Adipocyte (in vitro differentiated cells): ENCODE measurements at regions not wholly inside any gene's neighbourhood (a gene's known extent, or its start where the extent isn't known, plus 50 kb on each side); places are given as distances from the start of the nearest gene placed in this dataset.
A peak's percentile ranks its signal among the peaks of the same experiment; 100 is the strongest.

Experiments used
- DNase-seq: peaks from one replicate; pipeline ENCODE4 v3.0.0-alpha.2; 2015; ENCODE audit warnings: low read depth
- H3K27me3 ChIP-seq: replicated peaks from 2 replicates; pipeline ENCODE4 v1.7.0; 2013; ENCODE audit warnings: mild to moderate bottlenecking, low read length, moderate library complexity; ENCODE audit not compliant: control insufficient read depth, insufficient read depth
- H3K36me3 ChIP-seq: 2 replicates; pipeline ENCODE4 v1.7.0; 2013; ENCODE audit warnings: low read length, mild to moderate bottlenecking, moderate library complexity; ENCODE audit not compliant: control insufficient read depth, insufficient read depth, severe bottlenecking
- H3K4me1 ChIP-seq: 2 replicates; pipeline ENCODE4 v1.7.0; 2013; ENCODE audit warnings: mild to moderate bottlenecking, low read length, moderate library complexity; ENCODE audit not compliant: control insufficient read depth, insufficient read depth
- H3K4me3 ChIP-seq: 2 replicates; pipeline ENCODE4 v1.7.0; 2013; ENCODE audit warnings: mild to moderate bottlenecking, low read length, moderate library complexity
- H3K9ac ChIP-seq: 2 replicates; pipeline ENCODE4 v1.7.0; 2013; ENCODE audit warnings: mild to moderate bottlenecking, low read length, moderate library complexity
- H3K9me3 ChIP-seq: 2 replicates; pipeline ENCODE4 v1.7.0; 2013; ENCODE audit warnings: mild to moderate bottlenecking, low read length, moderate library complexity; ENCODE audit not compliant: control insufficient read depth

GRCh38 chr6:48844696-48845095, 618.4 kb downstream of the MMUT start:
- H3K36me3 ChIP-seq, result no peaks in the 10 kb centered on the region
- H3K4me1 ChIP-seq, result no peaks in the 10 kb centered on the region
- DNase-seq, result no peak
- H3K27me3 ChIP-seq, result no peaks in the 10 kb centered on the region
- peaks cover 20% of the 10 kb centered on the region for H3K9me3 ChIP-seq
- no peak overlapping the region for H3K9ac ChIP-seq
- H3K4me3 ChIP-seq, result no peak overlapping the region

GRCh38 chr6:48840896-48841295, 622.2 kb downstream of the MMUT start:
- no peaks in the 10 kb centered on the region for H3K36me3 ChIP-seq
- H3K9ac ChIP-seq, result no peak overlapping the region
- H3K4me1 ChIP-seq, result peaks cover 4% of the 10 kb centered on the region
- no peak for DNase-seq
- no peak overlapping the region for H3K4me3 ChIP-seq
- no peaks in the 10 kb centered on the region for H3K27me3 ChIP-seq
- peaks cover 22% of the 10 kb centered on the region for H3K9me3 ChIP-seq

DNA sequence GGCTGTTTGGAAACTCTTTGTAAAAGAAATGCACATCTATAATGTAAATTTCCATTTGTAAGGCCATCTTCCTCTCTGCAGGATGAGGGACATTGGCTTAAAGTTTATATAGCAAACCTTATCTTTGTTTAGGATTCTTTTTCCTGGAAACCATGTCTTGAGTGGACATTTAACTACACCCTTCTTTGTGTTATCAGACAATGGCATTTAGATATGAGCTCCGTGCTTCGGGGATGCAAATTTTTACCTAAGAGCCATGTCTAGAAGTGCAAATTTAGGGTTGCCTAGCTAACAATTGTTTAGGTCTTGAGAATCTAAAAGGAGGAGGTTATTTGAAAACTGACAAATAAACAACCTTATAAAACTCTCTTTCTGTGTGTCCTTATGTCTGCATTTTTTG, 623.8 kb downstream of the MMUT start:
- peaks cover 22% of the 10 kb centered on the region for H3K9me3 ChIP-seq
- DNase-seq, result no peak
- H3K4me3 ChIP-seq, result no peak overlapping the region
- no peak overlapping the region for H3K9ac ChIP-seq
- H3K36me3 ChIP-seq, result no peaks in the 10 kb centered on the region
- peaks cover 13% of the 10 kb centered on the region for H3K4me1 ChIP-seq
- H3K27me3 ChIP-seq, result no peaks in the 10 kb centered on the region

- H3K4me1 ChIP-seq, result peaks cover 13% of the 10 kb centered on the region
- H3K4me3 ChIP-seq, result no peak overlapping the region
- DNase-seq, result no peak
- no peaks in the 10 kb centered on the region for H3K27me3 ChIP-seq
- peaks cover 22% of the 10 kb centered on the region for H3K9me3 ChIP-seq
- H3K36me3 ChIP-seq, result no peaks in the 10 kb centered on the region
- H3K9ac ChIP-seq, result no peak overlapping the region
Observed at GRCh38 chr6:48837744-48838143, 625.3 kb downstream of the MMUT start.

- Histone ChIP-seq H3K9me3 (peaks cover 8% of the 10 kb centered on the region), H3K4me1 (peaks cover 13% of the 10 kb centered on the region), H3K9ac (peak overlapping the region; percentile 6), H3K36me3 (no peaks in the 10 kb centered on the region), H3K4me3 (no peak overlapping the region), H3K27me3 (no peaks in the 10 kb centered on the region)
- peak; percentile 5 for DNase-seq
Observed at GRCh38 chr6:48835421-48835958, 627.6 kb downstream of the MMUT start.

GRCh38 chr6:48834706-48835105, 628.3 kb downstream of the MMUT start:
- Histone ChIP-seq H3K9ac (no peak overlapping the region), H3K4me1 (peaks cover 13% of the 10 kb centered on the region), H3K36me3 (no peaks in the 10 kb centered on the region), H3K27me3 (no peaks in the 10 kb centered on the region), H3K9me3 (peaks cover 3% of the 10 kb centered on the region), H3K4me3 (no peak overlapping the region)
- peak; percentile 30 for DNase-seq

DNA sequence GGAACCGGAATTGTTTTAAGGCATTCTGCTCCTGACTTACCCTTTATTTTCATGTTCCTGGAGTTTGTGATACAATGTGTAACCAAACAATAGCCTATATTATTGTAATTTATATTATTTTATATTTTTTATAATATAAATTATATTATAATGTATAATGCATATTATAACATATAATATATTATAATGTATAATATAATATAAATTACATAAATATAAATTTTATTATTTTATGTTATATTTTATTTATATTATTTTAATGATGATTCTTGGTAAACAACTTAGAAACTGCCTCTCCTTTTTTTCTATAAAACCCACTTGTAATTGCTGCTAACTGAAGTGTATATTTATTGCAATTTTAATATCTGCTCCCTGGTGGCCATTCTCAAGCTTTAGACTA, 629.1 kb downstream of the MMUT start:
- Histone ChIP-seq H3K9me3 (no peaks in the 10 kb centered on the region), H3K9ac (no peak overlapping the region), H3K36me3 (no peaks in the 10 kb centered on the region), H3K27me3 (no peaks in the 10 kb centered on the region), H3K4me1 (peaks cover 13% of the 10 kb centered on the region), H3K4me3 (no peak overlapping the region)
- DNase-seq, result no peak

- peaks cover 30% of the 10 kb centered on the region for H3K4me1 ChIP-seq
- no peaks in the 10 kb centered on the region for H3K36me3 ChIP-seq
- no peaks in the 10 kb centered on the region for H3K27me3 ChIP-seq
- H3K4me3 ChIP-seq, result peak overlapping the region; percentile 54
- peak; percentile 90 for DNase-seq
- H3K9ac ChIP-seq, result peak overlapping the region; percentile 79
- no peaks in the 10 kb centered on the region for H3K9me3 ChIP-seq
Observed at GRCh38 chr6:48826901-48827701, 636.0 kb downstream of the MMUT start.

GRCh38 chr6:48826152-48826515, 636.9 kb downstream of the MMUT start:
- H3K9me3 ChIP-seq, result no peaks in the 10 kb centered on the region
- peaks cover 30% of the 10 kb centered on the region for H3K4me1 ChIP-seq
- H3K4me3 ChIP-seq, result peak overlapping the region; percentile 55
- H3K9ac ChIP-seq, result peak overlapping the region; percentile 76
- no peaks in the 10 kb centered on the region for H3K27me3 ChIP-seq
- no peaks in the 10 kb centered on the region for H3K36me3 ChIP-seq
- DNase-seq, result peak; percentile 54

DNA sequence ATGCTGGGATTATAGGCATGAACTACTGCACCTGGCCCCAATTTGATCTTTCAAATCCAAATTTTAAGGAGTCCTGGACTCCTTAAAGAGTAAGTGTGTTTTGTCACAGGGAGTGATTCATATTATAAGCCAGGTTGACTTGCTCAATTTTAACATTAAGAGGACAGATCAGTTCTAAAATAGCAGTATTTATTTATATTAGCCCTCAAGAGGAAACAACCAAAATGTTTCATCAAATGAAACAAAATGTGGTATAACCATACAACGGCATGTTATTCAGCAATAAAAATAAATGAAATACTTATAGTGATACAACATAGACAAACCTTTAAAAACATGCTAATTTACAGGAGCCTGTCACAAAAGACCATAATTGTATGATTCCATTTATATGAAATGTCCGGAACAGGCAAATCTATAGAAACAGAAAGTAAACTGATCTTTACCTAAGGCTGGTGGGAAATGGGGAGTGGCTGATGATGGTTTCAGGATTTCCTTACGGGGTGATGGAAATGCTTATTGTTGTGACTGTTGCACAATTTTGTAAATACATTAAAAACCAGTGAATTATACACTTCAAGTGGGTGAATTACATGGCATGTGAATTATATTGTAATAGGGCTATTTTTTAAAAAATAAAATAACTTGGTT, 637.4 kb downstream of the MMUT start:
- peak; percentile 63 for DNase-seq
- Histone ChIP-seq H3K9me3 (no peaks in the 10 kb centered on the region), H3K4me3 (peak overlapping the region; percentile 55), H3K9ac (peak overlapping the region; percentile 76), H3K36me3 (no peaks in the 10 kb centered on the region), H3K27me3 (no peaks in the 10 kb centered on the region), H3K4me1 (peaks cover 30% of the 10 kb centered on the region)

GRCh38 chr6:48818052-48818412, 645.0 kb downstream of the MMUT start:
- Histone ChIP-seq H3K9ac (peak overlapping the region; percentile 35), H3K4me3 (no peak overlapping the region), H3K4me1 (peaks cover 38% of the 10 kb centered on the region), H3K36me3 (no peaks in the 10 kb centered on the region), H3K9me3 (no peaks in the 10 kb centered on the region), H3K27me3 (no peaks in the 10 kb centered on the region)
- no peak for DNase-seq
